HG02840 (cell line): ENCODE measurements at regions not wholly inside any gene's neighbourhood (a gene's known extent, or its start where the extent isn't known, plus 50 kb on each side); places are given as distances from the start of the nearest gene placed in this dataset.

Source experiments
- ATAC-seq: cut with Tn5 transposase; IDR thresholded peaks from one replicate; pipeline ENCODE4 v1.9.1; 2021; ENCODE audit warnings: mild to moderate bottlenecking, moderate library complexity, moderate number of reproducible peaks; ENCODE audit not compliant: unreplicated experiment, low FRiP score

DNA sequence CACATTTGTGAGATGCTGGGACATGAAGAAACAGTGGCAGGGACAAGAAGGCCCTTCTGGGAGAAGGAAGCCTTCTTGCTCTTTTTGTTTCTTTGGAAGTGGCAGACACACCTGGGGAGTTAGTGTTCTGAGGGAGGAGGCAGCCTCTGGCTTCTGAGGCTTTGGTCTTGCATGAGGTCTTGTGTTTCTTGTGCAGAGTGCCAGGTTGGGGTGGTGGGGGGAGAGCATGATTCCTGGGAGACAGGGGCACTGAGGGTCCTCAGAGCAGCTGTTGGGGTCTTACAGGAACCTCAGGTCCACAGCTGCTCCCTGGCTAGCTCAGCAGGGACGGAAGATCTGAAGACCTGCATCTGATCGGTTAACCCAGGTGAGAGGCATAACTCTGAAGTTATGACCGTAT lies 167.5 kb upstream of the ZNF536 start:
- no peak for ATAC-seq

DNA sequence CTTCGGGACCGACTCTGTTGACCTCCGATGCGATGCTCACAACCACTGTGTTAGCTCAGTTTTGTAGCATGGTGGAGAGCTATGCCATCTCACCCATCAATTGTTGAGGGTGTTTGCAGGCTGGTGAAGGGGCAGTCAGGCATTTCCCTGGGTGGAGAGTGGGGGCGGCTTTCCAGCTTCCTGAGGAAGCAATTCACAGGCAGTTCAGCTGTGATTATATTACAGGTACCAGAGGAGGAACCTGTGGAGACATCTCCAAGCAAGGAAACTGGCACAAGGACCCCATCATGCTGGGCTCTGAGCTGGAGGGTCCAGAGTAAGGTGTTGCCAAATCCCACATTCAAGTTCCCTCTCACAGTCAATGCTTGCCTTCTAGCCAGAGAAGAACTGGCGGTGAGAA lies 166.0 kb upstream of the ZNF536 start:
- ATAC-seq, result no peak

DNA sequence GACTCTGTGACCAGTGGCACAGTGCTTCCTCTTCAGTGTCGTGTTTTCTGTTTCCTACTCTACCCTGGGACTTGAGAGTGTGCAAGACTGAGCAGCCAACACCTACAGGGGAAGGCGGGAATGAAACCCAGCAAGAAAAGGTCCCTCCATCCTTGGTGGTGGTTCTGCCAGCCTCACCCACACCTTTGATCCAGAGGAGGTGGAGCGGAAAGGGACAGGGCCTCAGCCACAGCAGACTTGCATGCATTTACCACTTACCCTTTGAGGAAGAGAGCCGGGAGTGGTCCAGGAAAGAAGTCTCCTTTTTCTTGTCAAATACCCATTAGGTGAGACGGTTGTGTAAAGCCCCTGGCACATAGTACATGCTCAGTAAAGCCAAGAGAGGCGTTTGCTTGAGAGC lies 164.8 kb upstream of the ZNF536 start:
- no peak for ATAC-seq

DNA sequence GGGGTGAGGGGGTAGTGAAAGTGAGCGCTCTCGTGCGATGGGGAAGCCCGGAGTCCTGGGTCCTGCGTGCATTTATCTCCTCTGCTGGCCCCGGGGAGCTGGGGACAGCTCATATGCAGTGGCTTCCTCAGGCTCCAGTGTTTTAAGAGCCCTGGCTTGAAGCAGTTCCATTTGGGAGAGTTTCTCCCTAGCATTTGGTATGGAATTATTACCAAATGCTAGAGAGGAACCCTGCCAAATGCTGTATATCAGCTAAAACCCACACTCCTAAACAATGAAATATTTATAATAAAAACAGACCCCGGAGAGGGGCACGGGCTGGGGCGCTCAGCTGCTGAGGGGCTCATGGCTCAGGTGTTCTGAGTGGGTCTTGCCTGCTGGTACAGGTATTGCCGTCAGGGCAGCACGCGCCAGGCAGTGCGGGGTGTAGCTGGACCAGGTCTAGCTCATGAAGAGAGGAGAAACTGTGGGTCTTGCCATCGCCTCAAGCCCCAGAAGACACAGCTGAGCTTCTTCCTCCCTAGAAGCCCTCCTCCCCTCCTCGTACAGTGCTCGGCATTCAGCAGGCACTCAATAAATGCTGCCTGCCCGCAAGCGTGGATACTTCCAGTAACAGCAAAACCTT lies 163.6 kb upstream of the ZNF536 start:
- no peak for ATAC-seq

DNA sequence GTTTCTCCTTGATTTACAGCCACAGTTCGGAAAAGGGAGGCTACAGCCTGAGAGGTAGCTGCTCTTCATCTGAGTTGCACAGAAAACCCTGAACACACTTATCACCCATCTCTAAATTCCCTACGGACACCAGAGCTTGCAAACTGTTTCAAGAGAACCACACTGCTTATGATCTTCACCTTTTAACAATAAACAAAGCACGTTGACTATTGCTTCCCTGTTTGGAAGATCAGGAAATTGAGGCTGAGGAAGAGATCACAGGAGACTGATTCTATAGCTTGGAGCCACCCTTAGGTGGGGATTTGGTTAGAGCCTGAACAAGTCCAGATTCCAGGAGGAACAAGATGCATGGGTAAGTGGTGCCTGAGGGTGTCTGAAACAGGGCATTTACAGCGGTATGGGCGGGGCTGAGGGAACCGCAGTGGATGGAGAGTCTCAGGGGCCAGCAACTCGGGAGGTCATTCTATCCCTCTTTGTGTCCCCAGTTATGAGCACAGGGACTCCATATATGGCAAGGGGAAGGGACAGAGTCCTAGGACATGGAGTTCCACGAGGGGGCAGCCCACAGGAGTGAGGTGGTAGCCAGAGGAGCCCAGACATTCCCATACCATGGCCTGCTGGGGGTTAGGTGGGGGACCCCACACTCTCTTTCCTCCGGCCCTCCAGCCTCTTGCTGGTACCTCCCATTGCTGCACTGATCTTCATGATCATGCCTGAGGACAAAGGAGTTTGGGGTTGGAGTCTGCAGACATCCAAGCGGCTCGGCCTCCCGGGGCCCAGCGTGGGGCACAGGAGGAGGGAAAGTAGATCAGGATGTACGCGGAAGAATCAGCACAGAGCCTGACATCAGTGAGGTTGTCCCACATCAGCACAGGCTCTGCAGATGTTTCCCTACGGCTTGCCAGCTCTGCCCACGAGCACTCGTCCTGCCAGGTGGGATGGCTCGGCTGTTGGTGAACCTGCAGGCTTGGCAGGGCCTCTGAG lies 162.3 kb upstream of the ZNF536 start:
- ATAC-seq, result no peak

DNA sequence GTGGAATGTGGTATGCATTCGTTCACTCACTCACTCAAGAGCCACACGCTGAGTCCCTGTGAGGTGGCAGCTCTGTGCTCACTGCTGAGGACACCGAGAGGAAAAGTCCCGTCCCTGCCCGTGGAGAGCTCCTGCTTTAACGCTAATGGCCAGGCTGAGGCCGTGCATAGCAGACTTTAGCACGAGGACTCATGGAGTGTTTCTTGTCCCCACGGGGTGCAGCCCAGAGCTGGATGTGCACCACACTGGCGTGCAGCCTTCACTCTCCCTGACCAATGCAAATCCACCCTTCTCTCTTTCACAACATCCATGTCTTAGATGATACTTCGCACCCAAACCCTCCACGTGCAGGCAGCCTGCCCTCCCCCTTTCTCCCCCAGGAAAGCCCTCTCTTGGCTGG lies 159.6 kb upstream of the ZNF536 start:
- no peak for ATAC-seq

DNA sequence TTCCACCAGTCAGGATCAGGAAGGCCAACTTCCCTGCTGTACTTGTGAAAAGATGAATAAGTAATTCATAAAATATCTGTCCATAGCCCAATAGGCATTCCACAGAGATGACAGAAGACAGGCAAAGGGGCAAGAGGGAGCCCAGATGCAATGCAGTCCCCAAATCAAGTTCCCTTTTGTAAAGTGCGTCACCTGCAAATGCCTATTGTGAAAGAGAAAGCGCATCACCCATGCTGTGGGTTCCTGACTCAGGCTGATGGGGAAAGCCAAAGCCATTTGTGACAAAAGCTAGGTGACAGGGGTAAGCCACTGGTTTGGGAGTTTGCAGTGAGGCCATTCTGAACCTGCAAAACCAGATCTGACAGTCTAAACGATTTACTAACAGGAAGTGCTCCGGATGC lies 157.5 kb upstream of the ZNF536 start:
- no peak for ATAC-seq

DNA sequence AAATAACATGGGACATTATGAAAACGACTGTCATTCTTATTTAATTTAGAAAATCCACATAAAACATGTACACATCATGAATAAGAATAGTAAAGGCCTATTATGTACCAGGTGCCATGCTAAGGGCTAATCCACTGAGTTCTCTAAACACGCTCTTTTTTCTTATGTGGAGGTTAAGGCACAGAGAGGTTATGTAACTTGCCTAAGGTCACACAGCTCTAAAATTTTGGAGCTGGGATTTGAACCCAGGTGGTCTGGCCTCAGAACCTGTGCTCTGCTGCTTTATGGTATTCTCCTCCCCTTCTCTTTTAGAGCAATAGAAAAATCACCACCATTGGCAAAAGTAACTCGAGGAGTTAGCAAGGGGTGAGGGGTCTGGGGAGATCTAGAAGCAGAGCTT lies 156.9 kb upstream of the ZNF536 start:
- ATAC-seq, result no peak

DNA sequence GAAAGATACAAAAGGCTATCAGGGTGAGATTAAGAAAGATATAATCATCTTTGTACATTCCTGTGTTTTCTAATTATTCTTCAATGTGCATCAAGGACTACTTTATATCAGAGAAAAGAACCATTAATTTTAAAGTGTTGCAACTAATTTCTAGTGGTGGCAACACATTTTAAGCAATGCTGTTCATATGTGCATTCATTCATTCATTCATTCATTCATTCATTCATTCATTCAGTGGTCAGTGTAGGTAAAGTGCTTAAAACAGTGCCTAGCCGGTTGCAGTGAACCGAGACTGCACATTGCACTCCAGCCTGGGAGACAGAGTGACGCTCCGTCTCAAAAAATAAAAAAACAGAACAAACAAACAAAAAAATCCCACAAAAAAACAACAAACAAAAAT lies 155.7 kb upstream of the ZNF536 start:
- no peak for ATAC-seq

DNA sequence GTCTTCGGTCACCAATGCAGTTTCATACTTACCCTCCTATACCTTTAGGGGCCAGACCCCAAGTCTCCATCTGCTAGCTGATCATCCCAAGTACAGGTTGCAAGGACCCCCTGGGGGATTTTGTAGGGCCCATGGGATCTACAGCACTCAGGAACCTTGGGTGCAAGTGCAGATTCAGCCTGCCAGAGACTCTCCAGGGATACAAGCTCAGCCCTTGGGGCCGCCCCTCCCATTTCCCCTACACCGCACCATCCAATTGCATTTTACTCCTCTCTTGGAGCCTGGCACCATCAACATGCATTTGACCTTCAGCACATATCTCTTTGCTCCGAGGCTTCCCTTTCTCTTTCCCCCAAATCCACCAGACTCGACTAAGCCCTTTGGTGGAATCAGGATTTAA lies 154.7 kb upstream of the ZNF536 start:
- no peak for ATAC-seq

DNA sequence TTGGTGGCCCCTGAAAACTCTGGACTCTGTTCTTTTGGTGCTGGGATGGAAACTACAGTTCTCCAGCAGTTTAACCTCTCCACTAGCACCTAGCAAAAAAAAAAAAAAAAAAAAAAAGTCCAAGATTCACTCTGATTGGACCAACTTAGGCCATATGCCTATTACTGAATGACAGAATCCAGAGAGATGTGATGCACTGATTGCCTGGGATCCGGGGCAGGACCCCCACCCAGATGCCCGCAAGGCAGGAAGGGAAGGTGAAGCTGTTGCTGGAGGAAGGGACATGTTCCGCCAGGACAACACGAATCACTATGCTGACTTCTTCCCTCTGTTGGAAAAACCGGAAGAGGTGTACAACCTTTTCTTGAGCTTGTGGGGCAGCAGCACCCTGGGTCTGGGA lies 152.5 kb upstream of the ZNF536 start:
- ATAC-seq, result no peak

DNA sequence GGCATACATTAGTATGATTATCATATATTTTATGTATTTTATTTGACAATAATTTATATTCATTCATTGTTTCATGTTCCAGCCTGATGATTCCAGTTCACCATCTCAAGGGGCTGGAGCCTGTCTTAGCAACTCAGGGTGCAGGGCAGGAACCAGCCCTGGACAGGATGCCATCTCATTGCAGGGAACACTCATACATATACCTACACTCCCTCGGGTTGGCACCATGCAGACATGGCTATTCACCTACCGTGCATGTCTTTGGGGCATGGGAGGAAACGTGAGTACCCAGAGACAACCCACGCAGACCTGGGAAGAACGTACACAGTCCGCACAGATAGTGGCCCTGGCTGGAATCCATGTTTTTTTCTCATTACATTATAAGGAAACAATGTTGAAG lies 151.0 kb upstream of the ZNF536 start:
- ATAC-seq, result no peak

DNA sequence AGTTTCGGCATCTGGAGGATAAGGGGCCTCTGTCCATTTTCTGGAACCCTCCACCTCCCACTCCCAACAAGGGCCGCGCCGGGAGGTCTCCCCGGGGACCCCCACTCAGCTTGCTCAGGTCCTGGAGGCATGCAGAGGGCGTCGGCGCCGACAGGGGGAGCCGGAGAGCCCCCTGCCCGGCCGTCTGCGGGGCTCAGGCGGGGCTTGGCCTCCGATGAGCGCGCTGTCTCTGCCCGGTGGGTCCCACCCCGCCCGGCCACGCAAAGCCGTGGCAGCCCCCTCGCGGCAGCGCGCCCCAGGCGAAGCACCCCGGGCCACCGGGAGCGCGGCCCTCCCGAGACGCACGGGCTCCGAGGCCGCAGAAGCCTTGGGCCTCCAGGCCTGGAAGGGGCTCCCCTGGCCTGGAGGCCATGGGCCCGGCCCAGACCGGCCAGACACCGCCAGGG lies 149.7 kb upstream of the ZNF536 start:
- ATAC-seq, result no peak

DNA sequence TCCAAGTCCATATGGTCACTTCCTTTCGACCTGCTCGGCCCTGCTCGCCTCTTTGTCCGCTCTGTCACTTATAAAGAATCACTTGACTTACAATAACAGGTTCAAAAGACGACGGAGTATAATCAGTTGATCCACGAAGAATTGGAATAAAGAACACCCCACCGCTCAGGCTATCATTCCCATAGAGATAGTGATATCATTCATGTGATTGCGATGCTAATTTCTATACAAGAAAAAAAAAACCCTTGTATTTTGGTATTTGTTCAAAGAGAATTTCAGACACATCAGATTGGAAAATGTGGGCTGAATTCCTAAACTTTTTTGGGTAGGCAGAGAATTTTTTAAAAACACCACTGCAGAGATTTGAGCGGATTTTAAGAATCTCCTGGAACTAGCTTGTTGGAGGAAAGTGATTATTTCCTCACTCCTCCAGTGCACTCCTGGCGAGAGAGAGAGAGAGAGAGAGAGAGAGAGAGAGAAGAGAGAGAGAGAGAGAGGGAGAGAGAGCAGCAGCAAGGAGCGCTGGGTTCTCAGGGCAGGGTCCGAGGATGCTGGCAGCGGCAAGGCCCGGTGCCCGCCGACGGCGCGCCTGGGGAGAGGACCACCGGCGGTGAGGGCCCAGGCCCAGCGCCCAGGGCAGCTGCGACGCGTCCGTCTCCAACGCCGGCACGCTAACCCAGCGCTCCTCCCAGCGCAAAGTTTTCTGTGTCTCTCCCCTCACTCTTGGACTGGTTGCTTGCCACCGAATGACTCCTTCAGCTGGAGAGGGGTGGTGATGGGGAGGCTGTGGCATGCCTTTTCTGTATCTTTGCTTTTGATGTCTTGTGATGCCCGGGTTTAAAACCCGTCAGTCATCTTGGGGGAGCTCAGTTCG lies 149.0 kb upstream of the ZNF536 start:
- ATAC-seq, result no peak

DNA sequence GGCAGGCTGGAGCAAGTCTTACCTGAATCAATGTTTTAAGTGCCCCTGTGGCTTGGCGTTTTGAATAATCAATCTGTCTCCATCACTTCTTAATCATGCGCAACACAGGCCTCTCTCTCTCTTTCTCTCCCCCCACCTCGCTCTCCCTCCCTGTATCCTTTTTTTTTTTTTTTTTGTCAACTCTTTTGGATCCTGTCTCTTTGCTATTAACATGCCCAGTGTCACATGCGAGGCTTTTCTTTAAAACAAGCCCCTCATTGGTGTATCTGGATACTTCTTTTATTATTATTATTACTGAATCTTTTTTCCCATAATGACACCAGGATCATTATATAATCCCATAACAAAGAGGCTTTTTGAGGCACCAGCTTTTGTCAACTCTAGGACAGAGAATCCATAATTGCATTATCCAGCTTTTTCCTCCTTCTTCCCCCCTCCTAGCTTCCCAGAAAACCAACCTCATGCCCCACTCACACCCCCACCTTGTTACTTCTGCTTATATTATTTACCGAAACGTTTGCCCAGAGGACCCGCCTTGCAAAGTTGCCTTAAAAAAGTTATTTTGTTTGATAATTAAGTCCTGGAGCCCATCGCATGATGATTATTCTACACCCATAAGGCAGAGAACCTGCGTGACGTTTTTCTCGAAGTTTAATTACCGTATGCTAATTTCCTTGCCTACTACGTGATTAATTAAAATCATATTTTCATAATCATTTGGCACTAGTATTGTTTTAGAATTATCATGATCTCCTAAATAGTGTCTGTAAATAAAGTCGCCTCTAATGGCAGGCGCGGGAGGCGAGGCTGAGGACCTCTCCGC lies 148.1 kb upstream of the ZNF536 start:
- ATAC-seq, result no peak

DNA sequence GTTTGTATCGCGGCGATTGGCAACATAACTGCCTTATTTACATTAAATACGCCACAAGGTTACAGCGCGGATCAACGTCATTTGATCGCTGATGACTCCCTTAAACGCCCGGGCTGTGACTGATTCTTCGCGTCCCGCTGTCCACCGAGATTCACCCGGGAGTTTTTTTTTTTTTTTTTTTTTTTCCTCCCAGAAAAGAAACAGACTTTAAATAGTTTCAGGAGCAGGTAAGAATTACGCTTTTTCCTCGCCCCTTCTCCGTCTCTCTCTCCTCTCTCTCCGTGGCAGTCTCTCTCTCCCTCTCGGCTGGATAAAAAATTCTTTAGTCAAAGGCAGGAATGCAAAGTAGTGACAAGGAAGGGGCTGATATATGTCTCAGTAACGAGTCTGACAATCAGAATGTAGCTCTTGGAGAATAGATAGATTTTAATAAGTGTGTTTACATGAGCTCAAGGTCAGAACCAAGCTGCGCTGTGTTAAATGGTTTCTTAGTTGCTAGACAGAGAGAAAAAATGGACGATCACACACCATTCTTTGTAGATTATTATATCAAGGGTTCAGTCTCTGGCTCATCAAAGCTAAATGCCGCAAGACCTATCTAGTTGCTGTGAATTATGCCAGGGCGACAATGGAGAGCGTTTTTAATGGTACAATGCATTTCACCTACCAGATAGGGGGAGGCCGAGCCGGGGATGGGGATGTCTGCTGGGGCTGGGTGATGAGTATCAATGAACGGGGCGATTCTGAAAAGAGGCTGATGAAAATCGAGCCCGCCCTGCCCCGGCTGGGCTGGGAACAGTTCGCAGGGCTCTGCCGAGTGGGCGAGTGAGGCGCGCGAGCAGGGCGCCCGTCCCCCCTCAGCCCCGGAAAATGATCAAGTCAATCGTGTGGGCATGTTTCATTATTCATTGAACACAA lies 147.2 kb upstream of the ZNF536 start:
- ATAC-seq, result no peak

DNA sequence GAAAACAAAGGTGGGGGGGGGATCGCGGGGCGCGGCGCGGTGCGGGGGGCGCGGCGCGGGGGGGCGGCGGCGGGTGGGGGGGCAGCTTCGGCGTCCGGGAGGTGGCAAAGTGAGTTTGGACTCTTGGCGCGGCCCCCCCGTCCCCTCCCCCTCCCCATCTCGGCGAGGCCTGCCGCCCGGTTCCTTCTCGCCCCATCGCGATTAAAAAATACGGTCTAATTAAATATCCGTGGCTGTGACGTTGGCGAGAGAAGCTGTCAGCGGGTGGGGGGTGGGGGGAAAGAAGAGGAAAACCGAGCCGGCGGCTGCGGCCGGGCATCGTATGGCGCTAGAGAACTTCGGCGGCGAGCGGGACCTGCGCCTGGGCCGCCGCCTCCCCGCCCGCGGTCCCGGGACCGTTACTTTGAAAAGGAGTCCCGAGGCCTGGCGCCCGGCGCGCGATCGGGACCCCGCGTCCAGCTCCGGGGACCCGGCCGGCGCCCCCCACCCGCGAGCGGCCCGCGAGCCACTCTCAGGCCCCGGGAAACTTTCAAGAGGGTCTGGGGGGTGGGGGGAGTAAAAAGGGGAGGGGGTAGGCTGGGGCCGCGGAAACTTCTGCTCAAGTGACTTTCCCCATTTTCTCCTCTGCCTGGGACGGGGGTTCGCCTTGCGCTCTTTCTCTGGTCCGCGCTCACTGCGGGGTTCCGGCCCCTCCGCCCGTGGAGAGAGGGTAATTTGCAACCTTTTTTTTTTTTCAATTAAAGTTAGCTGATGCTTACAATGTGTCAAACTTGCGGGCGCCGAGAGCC lies 146.3 kb upstream of the ZNF536 start:
- no peak for ATAC-seq

DNA sequence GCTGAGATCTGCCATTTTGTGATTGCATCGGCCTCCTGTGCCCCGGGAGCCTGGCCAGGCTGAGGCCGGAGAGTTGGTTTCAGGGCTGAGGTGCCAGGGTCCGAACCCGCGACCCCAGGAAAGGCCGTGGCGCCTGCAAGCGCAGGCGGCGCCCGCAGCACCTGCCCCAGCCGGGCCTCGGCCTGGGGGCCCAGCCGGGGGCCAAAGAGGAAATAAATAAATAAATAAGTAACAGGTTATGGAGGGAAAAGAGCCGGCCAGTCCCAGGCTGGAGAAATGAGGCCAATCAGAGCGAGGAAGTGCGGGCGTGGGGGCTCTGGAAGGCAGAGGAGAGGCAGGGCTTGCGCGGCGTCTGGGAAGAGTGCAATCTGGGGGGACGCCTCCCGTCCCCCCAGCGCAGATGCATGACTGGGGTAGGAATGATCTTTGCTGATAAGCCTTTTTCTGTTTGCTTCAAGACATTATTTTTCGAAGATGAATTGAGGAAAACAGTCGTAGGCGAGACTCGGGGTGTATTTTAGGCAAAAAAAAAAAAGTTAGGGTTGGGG lies 145.6 kb upstream of the ZNF536 start:
- ATAC-seq, result no peak
